A549 (cell line): ENCODE measurements at regions not wholly inside any gene's neighbourhood (a gene's known extent, or its start where the extent isn't known, plus 50 kb on each side); places are given as distances from the start of the nearest gene placed in this dataset.

Experiments
- CTCF ChIP-seq: fragments of >200 bp; sonication (Bioruptor Twin); formaldehyde crosslinking; IDR thresholded peaks from 3 replicates; pipeline ENCODE4 v1.5.1; 2016
- MAX ChIP-seq: IDR thresholded peaks from 2 replicates; pipeline ENCODE4 v1.6.1; 2012

GRCh38 chr5:130277002-130277401 lies 372.7 kb downstream of the CHSY3 start:
- TF ChIP-seq CTCF (no peak), MAX (no peak)
